Type B pancreatic cell (in vitro differentiated cells): ENCODE measurements at regions not wholly inside any gene's neighbourhood (a gene's known extent, or its start where the extent isn't known, plus 50 kb on each side); places are given as distances from the start of the nearest gene placed in this dataset.

Experiments used
- DNase-seq: peaks from one replicate; pipeline ENCODE4 v3.0.0; 2021; ENCODE audit warnings: mixed read lengths; ENCODE audit not compliant: unreplicated experiment; ENCODE audit errors: extremely low spot score
- H3K27ac Mint-ChIP-seq: 2 replicates; pipeline ENCODE4 v1.8.0; 2021; ENCODE audit warnings: mild to moderate bottlenecking, mixed read lengths
- H3K27me3 Mint-ChIP-seq: 2 replicates; pipeline ENCODE4 v1.8.0; 2021; ENCODE audit warnings: mixed read lengths
- H3K36me3 Mint-ChIP-seq: 2 replicates; pipeline ENCODE4 v1.8.0; 2021; ENCODE audit warnings: mixed read lengths
- H3K4me1 Mint-ChIP-seq: one replicate; pipeline ENCODE4 v1.8.0; 2021; ENCODE audit warnings: mixed read lengths; ENCODE audit not compliant: unreplicated experiment
- H3K4me3 Mint-ChIP-seq: 2 replicates; pipeline ENCODE4 v1.8.0; 2021; ENCODE audit warnings: mild to moderate bottlenecking, mixed read lengths
- H3K9me3 Mint-ChIP-seq: 2 replicates; pipeline ENCODE4 v1.8.0; 2021; ENCODE audit warnings: mixed read lengths
- TF ChIP-seq, protein P1 (sequence below): fragments of 200-600 bp; sonication (generic); conservative IDR thresholded peaks from 2 replicates; pipeline ENCODE4 v1.5.0; 2021; ENCODE audit warnings: antibody characterized with exemption, mild to moderate bottlenecking

- TF ChIP-seq, protein P1, sequence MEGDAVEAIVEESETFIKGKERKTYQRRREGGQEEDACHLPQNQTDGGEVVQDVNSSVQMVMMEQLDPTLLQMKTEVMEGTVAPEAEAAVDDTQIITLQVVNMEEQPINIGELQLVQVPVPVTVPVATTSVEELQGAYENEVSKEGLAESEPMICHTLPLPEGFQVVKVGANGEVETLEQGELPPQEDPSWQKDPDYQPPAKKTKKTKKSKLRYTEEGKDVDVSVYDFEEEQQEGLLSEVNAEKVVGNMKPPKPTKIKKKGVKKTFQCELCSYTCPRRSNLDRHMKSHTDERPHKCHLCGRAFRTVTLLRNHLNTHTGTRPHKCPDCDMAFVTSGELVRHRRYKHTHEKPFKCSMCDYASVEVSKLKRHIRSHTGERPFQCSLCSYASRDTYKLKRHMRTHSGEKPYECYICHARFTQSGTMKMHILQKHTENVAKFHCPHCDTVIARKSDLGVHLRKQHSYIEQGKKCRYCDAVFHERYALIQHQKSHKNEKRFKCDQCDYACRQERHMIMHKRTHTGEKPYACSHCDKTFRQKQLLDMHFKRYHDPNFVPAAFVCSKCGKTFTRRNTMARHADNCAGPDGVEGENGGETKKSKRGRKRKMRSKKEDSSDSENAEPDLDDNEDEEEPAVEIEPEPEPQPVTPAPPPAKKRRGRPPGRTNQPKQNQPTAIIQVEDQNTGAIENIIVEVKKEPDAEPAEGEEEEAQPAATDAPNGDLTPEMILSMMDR, result no peak
- DNase-seq, result no peak
- peak overlapping the region; percentile 94 for H3K27ac Mint-ChIP-seq
- peaks cover 3% of the 10 kb centered on the region for H3K36me3 Mint-ChIP-seq
- H3K9me3 Mint-ChIP-seq, result no peaks in the 10 kb centered on the region
- peak overlapping the region; percentile 32 for H3K4me3 Mint-ChIP-seq
- H3K4me1 Mint-ChIP-seq, result peaks cover 35% of the 10 kb centered on the region
- H3K27me3 Mint-ChIP-seq, result no peaks in the 10 kb centered on the region
Observed at GRCh38 chr14:49966971-49967630, 74.2 kb downstream of the ARF6 start.

DNA sequence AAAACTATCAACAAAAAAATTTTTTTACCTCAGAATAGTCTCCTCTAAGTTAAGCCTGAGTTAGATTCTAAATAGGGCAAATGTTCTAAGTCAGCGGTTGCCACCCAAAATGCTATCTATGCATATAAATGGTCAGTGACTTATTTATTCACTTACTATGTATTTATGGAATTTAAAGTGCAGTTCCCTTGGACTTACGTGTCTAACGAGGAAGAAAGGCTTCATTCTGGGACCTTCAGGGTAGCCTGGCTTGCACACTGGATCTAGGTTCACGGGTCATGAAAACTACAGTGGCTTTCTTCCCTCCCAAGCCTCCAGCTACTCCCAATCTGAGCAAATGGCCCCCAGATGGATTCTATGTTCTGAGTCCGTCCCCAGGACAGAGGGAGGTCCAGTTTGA, 77.1 kb downstream of the ARF6 start:
- H3K27ac Mint-ChIP-seq, result peak overlapping the region; percentile 98
- peaks cover 3% of the 10 kb centered on the region for H3K36me3 Mint-ChIP-seq
- H3K9me3 Mint-ChIP-seq, result no peaks in the 10 kb centered on the region
- H3K4me1 Mint-ChIP-seq, result peaks cover 44% of the 10 kb centered on the region
- no peak for DNase-seq
- TF ChIP-seq, protein P1, result no peak
- H3K27me3 Mint-ChIP-seq, result no peaks in the 10 kb centered on the region
- peak overlapping the region; percentile 76 for H3K4me3 Mint-ChIP-seq

DNA sequence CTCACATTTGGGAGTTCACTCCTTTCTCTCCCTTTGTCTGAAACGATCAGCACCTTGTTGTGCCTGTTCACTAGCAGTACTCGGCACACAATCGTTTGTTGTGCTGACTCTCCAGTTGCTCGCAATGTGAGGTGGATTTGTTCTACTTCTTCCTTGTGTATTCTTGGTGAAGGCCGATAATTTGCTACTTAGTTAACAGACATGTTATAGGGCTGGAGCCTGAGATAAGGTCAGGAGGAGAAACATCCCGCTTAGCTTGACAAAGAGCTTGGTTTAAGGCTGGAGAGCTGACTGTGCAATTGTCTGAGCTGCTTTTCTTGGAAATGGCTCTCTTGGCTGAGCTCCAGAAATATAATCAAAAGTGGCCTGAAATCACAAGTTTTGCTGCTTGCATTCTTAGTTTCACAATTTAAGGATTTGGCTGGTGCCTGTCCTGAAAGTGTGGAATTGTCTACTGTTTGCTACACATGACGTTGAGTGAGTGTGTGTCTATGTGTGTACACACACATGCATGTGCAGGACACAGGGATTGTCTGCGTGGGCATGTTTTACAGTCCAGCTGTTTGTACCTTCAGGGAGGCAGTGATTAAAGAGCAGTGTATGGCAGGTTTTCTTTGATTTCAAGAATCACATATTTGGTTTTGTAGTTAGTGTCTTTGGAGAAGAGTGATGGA, 77.7 kb downstream of the ARF6 start:
- Mint-ChIP-seq H3K36me3 (peaks cover 3% of the 10 kb centered on the region), H3K27me3 (no peaks in the 10 kb centered on the region), H3K4me1 (peaks cover 50% of the 10 kb centered on the region), H3K27ac (peak overlapping the region; percentile 98), H3K9me3 (no peaks in the 10 kb centered on the region), H3K4me3 (peak overlapping the region; percentile 76)
- DNase-seq, result no peak
- TF ChIP-seq, protein P1, result no peak

DNA sequence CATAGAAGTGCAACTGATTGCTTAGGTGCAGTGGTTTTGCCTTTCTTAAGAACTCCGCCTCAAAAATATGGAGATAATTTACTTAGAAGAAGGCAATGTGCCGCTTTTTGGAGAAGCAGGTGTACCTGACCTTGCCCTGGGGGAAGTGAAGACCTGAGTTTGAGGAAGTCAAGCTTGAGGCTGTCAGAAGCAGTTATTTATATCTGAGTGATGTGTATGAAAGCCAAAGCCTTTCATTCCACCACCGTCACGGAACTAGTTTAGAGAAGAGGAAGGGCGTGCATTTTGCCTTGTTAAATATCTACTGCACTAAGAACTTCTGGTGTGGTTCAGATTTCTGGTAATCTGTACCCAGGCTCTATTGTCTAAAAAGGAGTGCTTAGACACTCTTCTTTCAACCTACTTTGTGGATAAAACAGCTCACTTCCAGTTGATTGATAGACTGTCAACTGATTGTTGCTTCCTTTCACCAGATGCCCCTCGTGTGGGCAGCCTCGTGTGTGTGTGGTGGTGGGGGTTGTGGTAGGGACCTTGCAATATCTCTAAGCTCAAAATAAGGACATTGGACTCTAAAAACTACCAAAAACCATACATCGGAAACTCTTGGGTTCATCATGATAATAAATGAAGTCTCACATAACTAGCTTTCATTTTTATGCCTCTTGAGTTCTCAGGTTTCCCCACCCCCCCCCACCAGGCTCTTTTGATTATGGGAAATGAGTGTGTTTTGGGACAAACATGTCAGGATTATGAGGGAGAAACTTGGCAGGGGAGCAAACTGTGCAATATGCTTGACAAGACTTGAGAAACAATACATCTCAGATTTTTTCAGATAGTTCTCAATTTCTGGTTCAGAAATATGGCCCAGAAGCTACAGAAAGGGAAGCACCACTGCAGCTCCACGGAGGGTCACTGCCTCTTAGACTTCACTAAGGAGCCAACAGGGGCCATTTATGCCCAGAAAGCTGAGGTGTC, 78.6 kb downstream of the ARF6 start:
- TF ChIP-seq, protein P1, result no peak
- no peak for DNase-seq
- H3K9me3 Mint-ChIP-seq, result no peaks in the 10 kb centered on the region
- peak overlapping the region; percentile 98 for H3K27ac Mint-ChIP-seq
- H3K36me3 Mint-ChIP-seq, result peaks cover 2% of the 10 kb centered on the region
- peaks cover 49% of the 10 kb centered on the region for H3K4me1 Mint-ChIP-seq
- peak overlapping the region; percentile 76 for H3K4me3 Mint-ChIP-seq
- H3K27me3 Mint-ChIP-seq, result no peaks in the 10 kb centered on the region

DNA sequence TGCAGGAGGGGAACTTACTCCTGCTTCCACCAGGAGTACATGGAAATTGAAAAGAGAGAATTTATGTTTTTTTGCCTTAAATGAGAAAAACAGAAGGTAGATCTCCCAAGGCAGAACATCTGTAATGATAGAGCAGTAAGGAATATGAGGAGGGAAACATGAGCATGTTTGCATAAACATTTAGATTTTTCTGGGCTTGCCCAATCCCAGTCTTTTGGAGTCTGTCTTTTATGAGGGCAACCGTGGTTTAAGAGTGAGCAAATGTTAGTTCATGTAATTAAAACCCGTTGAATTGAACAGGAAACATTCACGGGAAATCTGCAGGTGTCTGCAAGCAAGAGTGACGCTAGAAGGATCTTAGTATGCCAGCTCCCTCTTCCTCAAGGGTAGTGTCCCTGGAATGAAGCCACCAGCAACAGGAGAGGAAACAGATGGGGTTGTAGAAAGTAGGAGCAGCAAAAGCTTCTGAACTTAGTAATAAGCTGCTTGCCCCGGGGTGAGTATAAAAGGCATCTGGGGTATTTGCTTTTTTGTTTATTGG, 79.3 kb downstream of the ARF6 start:
- TF ChIP-seq, protein P1, result no peak
- H3K4me3 Mint-ChIP-seq, result peak overlapping the region; percentile 76
- peaks cover 46% of the 10 kb centered on the region for H3K4me1 Mint-ChIP-seq
- H3K9me3 Mint-ChIP-seq, result no peaks in the 10 kb centered on the region
- peak overlapping the region; percentile 98 for H3K27ac Mint-ChIP-seq
- no peaks in the 10 kb centered on the region for H3K27me3 Mint-ChIP-seq
- no peaks in the 10 kb centered on the region for H3K36me3 Mint-ChIP-seq
- DNase-seq, result no peak
